H1 (cell line): ENCODE measurements at regions not wholly inside any gene's neighbourhood (a gene's known extent, or its start where the extent isn't known, plus 50 kb on each side); places are given as distances from the start of the nearest gene placed in this dataset.

ENCODE experiments used
- CTCF ChIA-PET: fragments of 300-600 bp; sonication (Branson Sonifier 250); formaldehyde crosslinking; loops from one replicate; lab custom pipeline; 2021; ENCODE audit not compliant: partially characterized antibody; lab: Charles Lee
- POLR2A ChIA-PET: fragments of 300-600 bp; sonication (Branson Sonifier 250); formaldehyde crosslinking; loops from one replicate; lab custom pipeline; 2021; ENCODE audit warnings: inconsistent platforms; ENCODE audit not compliant: partially characterized antibody; lab: Charles Lee
- DNase-seq, 2 experiments: peaks; one replicate each; pipeline versions ENCODE4 v3.0.0 to v3.0.0-alpha.2; 2010 to 2022; ENCODE audit warnings: low spot score in 2 of 2, low read depth in 1 of 2, mixed read lengths in 1 of 2
- FAIRE-seq: peaks from 2 replicates; lab custom pipeline; 2011; peaks lifted over from hg19 to GRCh38; lab: Jason Lieb, UNC
- H2AFZ ChIP-seq: 2 replicates; pipeline ENCODE4 v1.8.1; 2012; ENCODE audit warnings: low read length, inconsistent platforms
- H2AK5ac ChIP-seq: 2 replicates; pipeline ENCODE4 v1.6.1; 2013; ENCODE audit warnings: low read depth, low read length
- H2BK120ac ChIP-seq: replicated peaks from 2 replicates; pipeline ENCODE3; 2013; ENCODE audit warnings: low read depth, low read length, inconsistent platforms
- H2BK12ac ChIP-seq: 2 replicates; pipeline ENCODE4 v1.6.1; 2013; ENCODE audit warnings: low read depth, low read length
- H2BK15ac ChIP-seq: 2 replicates; pipeline ENCODE4 v1.6.1; 2013; ENCODE audit warnings: low read length
- H2BK20ac ChIP-seq: 2 replicates; pipeline ENCODE4 v1.6.1; 2013; ENCODE audit warnings: low read length
- H2BK5ac ChIP-seq: 2 replicates; pipeline ENCODE4 v1.6.1; 2013; ENCODE audit warnings: low read depth, low read length
- H3K14ac ChIP-seq: 2 replicates; pipeline ENCODE4 v1.6.1; 2013; ENCODE audit warnings: inconsistent platforms; ENCODE audit not compliant: insufficient read length
- H3K18ac ChIP-seq: 2 replicates; pipeline ENCODE4 v1.6.1; 2013; ENCODE audit warnings: low read length; ENCODE audit errors: extremely low read depth
- H3K23ac ChIP-seq: 2 replicates; pipeline ENCODE4 v1.6.1; 2013; ENCODE audit warnings: inconsistent platforms; ENCODE audit not compliant: insufficient read length
- H3K23me2 ChIP-seq: 2 replicates; pipeline ENCODE4 v1.6.1; 2013; ENCODE audit warnings: low read depth, low read length
- H3K27ac ChIP-seq: 2 replicates; pipeline ENCODE4 v1.6.1; 2011; ENCODE audit warnings: low read depth, low read length, inconsistent platforms
- H3K27me3 ChIP-seq, 4 experiments: replicated peaks in 1 of 4; 1 replicate in 1 of 4; 2 replicates in 3 of 4; pipeline versions ENCODE4 v1.6.1 to v1.8.1; 2011 to 2013; ENCODE audit warnings: low read length in 3 of 4, mild to moderate bottlenecking in 3 of 4, inconsistent platforms in 2 of 4, mixed read lengths in 2 of 4, moderate library complexity in 1 of 4; ENCODE audit not compliant: control insufficient read depth in 3 of 4, insufficient read depth in 3 of 4; ENCODE audit errors: extremely low read depth in 1 of 4
- H3K36me3 ChIP-seq, 4 experiments: 2 replicates each; pipeline versions ENCODE4 v1.6.1 to v1.8.1; 2011 to 2013; ENCODE audit warnings: mild to moderate bottlenecking in 4 of 4, low read length in 3 of 4, moderate library complexity in 2 of 4, control low read depth in 1 of 4, inconsistent platforms in 1 of 4; ENCODE audit not compliant: insufficient read depth in 4 of 4, control insufficient read depth in 2 of 4
- H3K4ac ChIP-seq: replicated peaks from 2 replicates; pipeline ENCODE3; 2013; ENCODE audit warnings: low read length, low read depth, mixed read lengths, inconsistent platforms; ENCODE audit not compliant: insufficient read length
- H3K4me1 ChIP-seq, 4 experiments: replicated peaks in 1 of 4; 1 replicate in 1 of 4; 2 replicates in 3 of 4; pipeline versions ENCODE4 v1.6.1 to v1.8.1; 2011 to 2013; ENCODE audit warnings: low read length in 3 of 4, inconsistent platforms in 2 of 4, mixed read lengths in 1 of 4; ENCODE audit not compliant: insufficient read depth in 4 of 4, control insufficient read depth in 3 of 4
- H3K4me2 ChIP-seq, 2 experiments: 2 replicates each; pipeline versions ENCODE4 v1.6.1 to v1.8.1; 2011 to 2013; ENCODE audit warnings: low read depth in 2 of 2, low read length in 2 of 2, control low read depth in 1 of 2, inconsistent platforms in 1 of 2, mild to moderate bottlenecking in 1 of 2; ENCODE audit not compliant: insufficient read depth in 1 of 2
- H3K4me3 ChIP-seq, 4 experiments: fragments of 200-600, 300-600 bp in 1 of 4; sonication (generic), shearing (Covaris generic), sonication (Bioruptor Twin) in 1 of 4; 2 replicates each; pipeline versions ENCODE4 v1.5.1 to v1.8.1; 2011 to 2016; ENCODE audit warnings: low read length in 4 of 4, low read depth in 3 of 4, control low read depth in 2 of 4, inconsistent platforms in 2 of 4, mild to moderate bottlenecking in 2 of 4, mixed read lengths in 1 of 4, moderate library complexity in 1 of 4; ENCODE audit not compliant: insufficient read depth in 2 of 4; ENCODE audit errors: extremely low read depth in 1 of 4
- H3K56ac ChIP-seq: replicated peaks from 2 replicates; pipeline ENCODE3; 2013; ENCODE audit warnings: low read depth, mild to moderate bottlenecking, mixed read lengths, low read length, inconsistent platforms; ENCODE audit not compliant: insufficient read length
- H3K79me1 ChIP-seq: 2 replicates; pipeline ENCODE4 v1.6.1; 2013; ENCODE audit warnings: low read depth, low read length, control low read depth
- H3K79me2 ChIP-seq, 2 experiments: 2 replicates each; pipeline versions ENCODE4 v1.6.1 to v1.8.1; 2012 to 2013; ENCODE audit warnings: low read length in 2 of 2, mild to moderate bottlenecking in 2 of 2, inconsistent platforms in 1 of 2; ENCODE audit not compliant: insufficient read depth in 2 of 2, control insufficient read depth in 1 of 2
- H3K9ac ChIP-seq, 4 experiments: replicated peaks in 1 of 4; 1 replicate in 1 of 4; 2 replicates in 3 of 4; pipeline versions ENCODE4 v1.6.1 to v1.8.1; 2011 to 2013; ENCODE audit warnings: low read depth in 3 of 4, low read length in 3 of 4, control low read depth in 2 of 4, mild to moderate bottlenecking in 2 of 4, moderate library complexity in 2 of 4, inconsistent platforms in 1 of 4; ENCODE audit errors: extremely low read depth in 1 of 4
- H3K9me3 ChIP-seq, 2 experiments: 2 replicates each; pipeline versions ENCODE4 v1.6.1 to v1.8.1; 2012 to 2013; ENCODE audit warnings: mild to moderate bottlenecking in 2 of 2, moderate library complexity in 2 of 2, control low read depth in 1 of 2, inconsistent platforms in 1 of 2, low read depth in 1 of 2, low read length in 1 of 2, mixed read lengths in 1 of 2; ENCODE audit not compliant: insufficient read depth in 2 of 2
- H4K20me1 ChIP-seq, 2 experiments: replicated peaks in 1 of 2; 2 replicates each; pipeline versions ENCODE3 to v1.8.1; 2011 to 2013; ENCODE audit warnings: inconsistent platforms in 2 of 2, low read length in 2 of 2, mild to moderate bottlenecking in 1 of 2; ENCODE audit not compliant: insufficient read depth in 2 of 2, control insufficient read depth in 1 of 2
- H4K5ac ChIP-seq: 2 replicates; pipeline ENCODE4 v1.6.1; 2013; ENCODE audit warnings: low read length, low read depth, mixed read lengths, inconsistent platforms; ENCODE audit not compliant: insufficient read length
- H4K8ac ChIP-seq: 2 replicates; pipeline ENCODE4 v1.8.0; 2013; ENCODE audit warnings: mild to moderate bottlenecking, moderate library complexity, low read length, inconsistent platforms; ENCODE audit not compliant: insufficient read depth; ENCODE audit errors: extremely low read depth
- H4K91ac ChIP-seq: replicated peaks from 2 replicates; pipeline ENCODE3; 2013; ENCODE audit warnings: low read length, mixed read lengths, inconsistent platforms; ENCODE audit not compliant: insufficient read length
- ATF3 ChIP-seq: IDR thresholded peaks from 2 replicates; pipeline ENCODE4 v1.6.1; 2011; ENCODE audit warnings: low read depth, mild to moderate bottlenecking, low read length; ENCODE audit not compliant: insufficient read depth
- BACH1 ChIP-seq: IDR thresholded peaks from 2 replicates; pipeline ENCODE4 v1.6.1; 2012; ENCODE audit warnings: low read length, improper control_type of control experiment
- CEBPB ChIP-seq: IDR thresholded peaks from 2 replicates; pipeline ENCODE4 v1.6.1; 2012; ENCODE audit warnings: low read depth, low read length
- FOSL1 ChIP-seq: IDR thresholded peaks from 2 replicates; pipeline ENCODE4 v1.6.1; 2011; ENCODE audit warnings: mild to moderate bottlenecking, low read depth, low read length, moderate library complexity; ENCODE audit not compliant: insufficient read depth
- GABPA ChIP-seq: IDR thresholded peaks from 2 replicates; pipeline ENCODE4 v1.6.1; 2011; ENCODE audit warnings: mild to moderate bottlenecking, low read length, moderate library complexity, borderline replicate concordance; ENCODE audit not compliant: insufficient read depth
- NRF1 ChIP-seq: IDR thresholded peaks from 2 replicates; pipeline ENCODE4 v1.6.1; 2011; ENCODE audit warnings: mild to moderate bottlenecking, low read depth, low read length, improper control_type of control experiment
- POU5F1 ChIP-seq: IDR thresholded peaks from 2 replicates; pipeline ENCODE4 v1.6.1; 2011; ENCODE audit warnings: low read depth, mild to moderate bottlenecking, low read length, moderate library complexity
- RXRA ChIP-seq: IDR thresholded peaks from 2 replicates; pipeline ENCODE4 v1.6.1; 2011; ENCODE audit warnings: low read depth, mild to moderate bottlenecking, low read length, moderate library complexity; ENCODE audit not compliant: insufficient read depth
- SIX5 ChIP-seq: IDR thresholded peaks from 2 replicates; pipeline ENCODE4 v1.6.1; 2011; ENCODE audit warnings: mild to moderate bottlenecking, low read depth, low read length
- USF2 ChIP-seq: IDR thresholded peaks from 2 replicates; pipeline ENCODE4 v1.6.1; 2011; ENCODE audit warnings: low read length, improper control_type of control experiment
- YY1 ChIP-seq: IDR thresholded peaks from 2 replicates; pipeline ENCODE4 v1.6.1; 2011; ENCODE audit warnings: low read depth, mild to moderate bottlenecking, low read length
- WGBS, 2 experiments: shearing (Covaris generic) in 1 of 2; methylation state at CpG; one replicate each; pipeline versions ENCODE4 v1.1.6 to v1.1.7; 2013 to 2015; ENCODE audit warnings: low lambda C conversion rate in 2 of 2, mixed read lengths in 2 of 2, inconsistent platforms in 1 of 2, low coverage in 1 of 2, missing lambda C conversion rate in 1 of 2; ENCODE audit not compliant: insufficient replicate concordance in 2 of 2, insufficient coverage in 1 of 2, insufficient read length in 1 of 2; ENCODE audit errors: extremely low coverage in 1 of 2, missing lambda C conversion rate in 1 of 2; 5-methylcytosine and 5-hydroxymethylcytosine counted together

- Histone ChIP-seq H3K27me3 (no peaks in the 10 kb centered on the region), H2BK12ac (no peak overlapping the region), H3K36me3 (no peaks in the 10 kb centered on the region), H3K9me3 (no peaks in the 10 kb centered on the region), H4K20me1 (no peaks in the 10 kb centered on the region), H2BK20ac (no peak overlapping the region), H3K18ac (no peak overlapping the region), H4K91ac (no peak overlapping the region), H3K4me1 (no peaks in the 10 kb centered on the region), H3K27ac (no peak overlapping the region), H3K14ac (no peak overlapping the region), H2AK5ac (no peak overlapping the region), H2BK120ac (no peak overlapping the region), H3K56ac (no peak overlapping the region), H3K79me1 (no peaks in the 10 kb centered on the region), H2BK15ac (no peak overlapping the region), H4K8ac (no peak overlapping the region), H3K23ac (no peak overlapping the region), H2AFZ (no peak overlapping the region), H2BK5ac (no peak overlapping the region), H3K79me2 (no peaks in the 10 kb centered on the region), H3K4me2 (no peak overlapping the region), H3K4me3 (no peak overlapping the region), H3K4ac (no peak overlapping the region), H3K9ac (no peak overlapping the region), H3K23me2 (no peaks in the 10 kb centered on the region), H4K5ac (no peak overlapping the region)
- no peak for TF ChIP-seq GABPA
- no peak for TF ChIP-seq POU5F1
- TF ChIP-seq FOSL1, result no peak
- no peak for TF ChIP-seq CEBPB
- no peak for TF ChIP-seq SIX5
- no peak for TF ChIP-seq BACH1
- TF ChIP-seq RXRA, result no peak
- TF ChIP-seq NRF1, result no peak
- TF ChIP-seq YY1, result no peak
- no peak for TF ChIP-seq ATF3
- no peak for TF ChIP-seq USF2
- 89% methylated on average over 4 of the region's 4 CpGs; no CpG with 5 or more reads in 1 of the 2 experiments for WGBS, 2 experiments
- FAIRE-seq, result no peak
- POLR2A ChIA-PET, result no interaction called here
- no peak for DNase-seq
- CTCF ChIA-PET, result no interaction called here
These were observed 131.8 kb downstream of the NEDD1 start for GRCh38 chr12:97038834-97039233.
